GM12891 (cell line): ENCODE measurements at regions not wholly inside any gene's neighbourhood (a gene's known extent, or its start where the extent isn't known, plus 50 kb on each side); places are given as distances from the start of the nearest gene placed in this dataset.

Experiments
- DNase-seq: peaks from one replicate; pipeline ENCODE4 v3.0.0; 2011; ENCODE audit warnings: low spot score; ENCODE audit not compliant: insufficient read length
- FAIRE-seq: peaks from 2 replicates; lab custom pipeline; 2011; peaks lifted over from hg19 to GRCh38; lab: Jason Lieb, UNC
- PAX5 ChIP-seq: IDR thresholded peaks from 2 replicates; pipeline ENCODE4 v1.6.1; 2011; ENCODE audit warnings: low read length, moderate library complexity, mild to moderate bottlenecking; ENCODE audit not compliant: insufficient read depth, severe bottlenecking
- POLR2A ChIP-seq: IDR thresholded peaks from 2 replicates; pipeline ENCODE4 v1.6.1; 2011; ENCODE audit warnings: low read depth, low read length, control low read depth
- POLR2AphosphoS5 ChIP-seq: IDR thresholded peaks from 2 replicates; pipeline ENCODE4 v1.6.1; 2011; ENCODE audit warnings: low read depth, low read length, control low read depth
- POU2F2 ChIP-seq: IDR thresholded peaks from 2 replicates; pipeline ENCODE4 v1.6.1; 2011; ENCODE audit warnings: low read depth, mild to moderate bottlenecking, control low read depth, low read length, moderate library complexity
- SPI1 ChIP-seq: IDR thresholded peaks from 2 replicates; pipeline ENCODE4 v1.6.1; 2011; ENCODE audit warnings: low read depth, low read length, control low read depth
- TAF1 ChIP-seq: IDR thresholded peaks from 2 replicates; pipeline ENCODE4 v1.6.1; 2011; ENCODE audit warnings: low read depth, low read length, control low read depth

GRCh38 chr16:54577651-54578128, 291.1 kb upstream of the IRX3 start:
- DNase-seq (no peak), FAIRE-seq (no peak)
- TF ChIP-seq POU2F2 (no peak), PAX5 (no peak), SPI1 (no peak), POLR2AphosphoS5 (no peak)

GRCh38 chr16:54576785-54577184, 290.2 kb upstream of the IRX3 start:
- DNase-seq (no peak), FAIRE-seq (no peak)
- TF ChIP-seq POLR2A (no peak), PAX5 (no peak), POU2F2 (no peak), SPI1 (no peak), POLR2AphosphoS5 (no peak), TAF1 (no peak)

GRCh38 chr16:54568906-54569807, 282.6 kb upstream of the IRX3 start:
- TF ChIP-seq POLR2AphosphoS5 (no peak), POU2F2 (no peak), POLR2A (no peak), SPI1 (no peak), PAX5 (no peak), TAF1 (no peak)
- DNase-seq: no peak
- FAIRE-seq: no peak

GRCh38 chr16:54564841-54565240, 278.3 kb upstream of the IRX3 start:
- DNase-seq (no peak), FAIRE-seq (no peak)
- no peak for TF ChIP-seq PAX5
- TF ChIP-seq POLR2A: no peak
- no peak for TF ChIP-seq TAF1
- no peak for TF ChIP-seq POU2F2
- no peak for TF ChIP-seq SPI1
- TF ChIP-seq POLR2AphosphoS5: no peak

DNA sequence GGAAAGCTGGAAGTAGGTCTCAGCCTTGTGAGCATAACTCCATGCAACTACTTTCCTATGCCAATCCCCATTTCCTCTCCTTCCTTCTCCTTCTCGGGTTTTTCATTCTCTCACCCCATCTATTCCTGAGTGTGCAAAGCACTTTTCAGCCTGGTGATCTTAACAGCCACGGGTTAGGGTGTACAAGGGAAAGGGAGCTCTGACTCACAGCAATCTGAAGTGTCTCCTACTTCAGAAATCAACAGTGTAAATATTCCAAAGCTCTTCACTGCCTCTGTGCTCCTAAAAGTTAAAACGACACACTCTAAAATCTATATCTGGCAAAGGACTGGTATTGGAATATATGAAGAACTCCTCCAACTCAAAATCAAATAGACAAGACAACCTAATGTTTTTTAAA, 268.0 kb upstream of the IRX3 start:
- FAIRE-seq: no peak
- no peak for DNase-seq
- TF ChIP-seq POLR2A: no peak
- TF ChIP-seq SPI1: no peak
- no peak for TF ChIP-seq POLR2AphosphoS5
- TF ChIP-seq POU2F2: no peak
- TF ChIP-seq PAX5: no peak
- TF ChIP-seq TAF1: no peak

- TF ChIP-seq PAX5 (no peak), TAF1 (no peak), POLR2A (no peak), POLR2AphosphoS5 (no peak), POU2F2 (no peak), SPI1 (no peak)
- FAIRE-seq: no peak
- no peak for DNase-seq
Observed at GRCh38 chr16:54548281-54548680, 261.7 kb upstream of the IRX3 start.

DNA sequence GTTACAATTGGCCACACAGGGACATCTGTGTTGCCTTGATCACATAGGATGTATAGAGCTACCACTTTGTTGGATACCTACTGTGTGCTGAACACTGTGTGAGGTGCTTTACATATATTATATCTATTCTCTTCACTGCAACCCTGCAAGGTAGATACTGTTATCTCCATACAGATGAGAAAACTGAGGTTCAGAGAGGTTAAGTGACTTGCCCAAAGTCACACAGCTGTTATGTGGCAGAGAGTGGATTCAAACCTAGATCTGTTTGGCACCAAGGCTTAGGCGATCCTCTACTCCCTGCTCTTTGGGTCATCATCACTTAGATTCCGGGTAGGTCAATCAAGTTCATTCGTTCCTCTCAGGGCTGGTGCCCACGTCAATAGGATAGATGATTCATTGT, 260.5 kb upstream of the IRX3 start:
- DNase-seq: no peak
- TF ChIP-seq SPI1: no peak
- TF ChIP-seq TAF1: no peak
- TF ChIP-seq POLR2AphosphoS5: no peak
- no peak for TF ChIP-seq PAX5
- TF ChIP-seq POLR2A: no peak
- FAIRE-seq: no peak

DNA sequence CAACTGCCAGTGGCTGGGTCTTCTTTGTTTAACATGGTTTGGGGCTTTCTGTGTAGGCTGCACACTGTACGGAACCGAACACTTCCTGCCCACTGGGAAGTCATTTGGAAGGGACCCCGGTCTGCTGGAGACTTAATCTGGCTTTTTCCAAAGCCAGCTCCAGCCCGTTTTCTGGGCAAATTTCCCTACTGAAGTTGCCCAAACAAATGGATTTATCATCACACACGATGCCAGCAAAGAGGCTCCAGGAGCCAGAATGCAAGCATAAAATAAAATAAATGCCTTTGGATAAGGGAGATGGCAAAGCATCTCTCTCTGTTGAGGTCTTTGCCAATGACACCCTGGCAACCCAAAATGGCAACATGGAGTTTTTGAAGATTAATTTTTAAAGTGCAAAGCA, 259.9 kb upstream of the IRX3 start:
- TF ChIP-seq POU2F2 (no peak), TAF1 (no peak), POLR2A (no peak), PAX5 (no peak), POLR2AphosphoS5 (no peak), SPI1 (no peak)
- FAIRE-seq (no peak), DNase-seq (no peak)

DNA sequence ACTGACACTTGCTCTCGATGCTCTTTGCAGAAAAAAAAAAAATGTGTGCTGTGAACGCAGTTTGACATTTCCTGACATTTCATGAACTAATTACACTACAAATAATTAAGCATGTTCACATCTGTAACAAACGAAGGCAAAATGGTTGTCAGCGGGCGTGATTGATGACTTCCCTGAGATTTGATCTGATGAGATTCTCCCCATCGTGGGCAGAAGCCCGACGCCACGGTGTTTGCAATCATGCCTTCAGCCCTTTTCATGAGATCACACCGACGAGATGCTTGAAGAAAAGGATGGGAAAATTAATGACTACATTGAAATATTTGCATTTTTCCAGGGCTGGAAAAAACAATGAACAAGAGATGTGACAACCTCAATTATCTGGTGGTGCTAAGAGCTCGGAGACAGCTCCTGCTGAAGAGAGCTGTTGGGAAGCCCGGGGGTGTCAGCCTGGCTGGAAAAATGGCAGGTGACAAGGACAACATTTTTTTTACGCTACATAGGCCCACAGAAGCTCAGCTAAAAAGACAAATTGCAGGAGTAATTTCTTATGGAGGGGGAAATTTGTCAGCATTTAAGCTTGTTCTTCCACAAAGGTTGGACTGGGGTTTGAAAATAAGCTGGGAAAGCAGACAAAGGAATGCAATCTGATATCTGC, 259.4 kb upstream of the IRX3 start:
- FAIRE-seq (no peak), DNase-seq (no peak)
- TF ChIP-seq POLR2A (no peak), POU2F2 (no peak), POLR2AphosphoS5 (no peak), PAX5 (no peak), TAF1 (no peak), SPI1 (no peak)

DNA sequence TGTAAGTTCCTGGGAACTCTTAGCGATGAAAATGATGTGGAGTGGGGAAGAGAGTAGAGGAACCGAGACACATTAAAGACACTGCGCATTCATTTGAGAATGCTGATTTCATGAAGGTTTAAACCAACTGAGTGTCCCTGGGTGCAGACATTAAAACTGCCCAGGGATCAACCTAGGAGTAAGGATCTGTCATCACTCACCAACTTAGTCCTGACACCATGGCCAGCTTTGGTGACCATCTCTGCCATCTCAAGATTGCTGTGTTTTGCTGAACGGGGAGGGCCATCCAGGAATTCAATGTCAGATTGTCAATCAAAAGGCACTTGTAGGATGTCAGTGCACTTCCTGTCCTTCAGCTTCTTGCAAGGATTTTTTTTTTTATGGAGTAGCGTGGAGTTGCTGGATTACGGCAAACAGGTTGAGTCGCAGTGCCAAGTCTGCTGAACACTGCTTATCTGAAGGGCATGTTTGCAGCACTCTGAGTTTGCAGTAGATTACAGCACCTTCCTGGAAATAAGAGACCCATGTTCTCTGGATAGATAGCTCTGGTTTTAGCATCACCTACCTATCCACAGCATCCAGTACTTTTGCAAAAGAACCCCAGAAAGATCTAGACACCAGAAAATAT, 258.1 kb upstream of the IRX3 start:
- DNase-seq (no peak), FAIRE-seq (no peak)
- no peak for TF ChIP-seq PAX5
